H7 (cell line): ENCODE measurements at regions not wholly inside any gene's neighbourhood (a gene's known extent, or its start where the extent isn't known, plus 50 kb on each side); places are given as distances from the start of the nearest gene placed in this dataset.

Experiments used
- DNase-seq: peaks from one replicate; pipeline ENCODE4 v3.0.0; 2012
- H3K27me3 ChIP-seq: 2 replicates; pipeline ENCODE4 v1.6.0; 2011; ENCODE audit warnings: mild to moderate bottlenecking, low read length; ENCODE audit not compliant: control insufficient read depth, insufficient read depth
- H3K36me3 ChIP-seq: replicated peaks from 2 replicates; pipeline ENCODE4 v1.5.1; 2011; ENCODE audit warnings: low read length; ENCODE audit not compliant: control insufficient read depth, insufficient read depth
- H3K4me3 ChIP-seq: 2 replicates; pipeline ENCODE4 v1.5.1; 2011; ENCODE audit warnings: low read depth, mild to moderate bottlenecking, control low read depth, low read length, moderate library complexity; ENCODE audit not compliant: insufficient read depth

DNA sequence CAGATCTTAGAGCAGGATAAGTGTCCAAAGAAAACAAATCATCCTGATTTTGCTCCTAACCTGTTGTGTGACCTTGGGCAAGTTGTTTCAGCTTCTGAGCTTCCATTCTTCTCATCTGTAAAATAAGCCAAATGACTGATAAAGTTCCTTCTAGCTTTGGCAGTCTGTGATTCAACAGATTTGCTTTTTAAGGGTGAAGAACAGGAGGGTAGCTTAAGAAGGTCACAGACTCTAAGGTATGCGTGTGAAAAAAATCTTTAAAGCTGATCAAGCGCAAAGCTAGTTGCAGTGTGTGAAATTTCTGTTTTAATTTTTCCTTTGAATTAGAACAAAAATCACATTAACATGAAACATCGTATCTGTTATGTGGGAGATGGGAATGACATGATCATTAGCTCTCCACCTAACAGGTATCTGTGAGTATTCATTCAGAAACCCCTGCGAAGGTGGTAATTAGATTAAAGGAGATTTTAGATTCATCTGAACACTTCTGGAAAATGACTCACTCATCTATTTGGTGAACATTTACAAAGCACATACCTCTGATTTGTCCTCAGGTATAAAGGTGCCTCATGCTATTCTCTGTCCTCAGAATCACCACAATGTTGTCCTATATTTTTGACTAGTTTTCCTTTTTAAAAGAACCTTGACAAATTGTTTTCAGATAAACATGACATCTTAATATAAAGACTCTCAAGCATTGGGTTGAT is 131.9 kb upstream of the CPM start:
- no peak overlapping the region for H3K4me3 ChIP-seq
- no peaks in the 10 kb centered on the region for H3K27me3 ChIP-seq
- H3K36me3 ChIP-seq: no peaks in the 10 kb centered on the region
- no peak for DNase-seq

- no peak overlapping the region for H3K4me3 ChIP-seq
- no peaks in the 10 kb centered on the region for H3K36me3 ChIP-seq
- no peak for DNase-seq
- H3K27me3 ChIP-seq: no peaks in the 10 kb centered on the region
Measured at GRCh38 chr12:69065775-69066174, 132.8 kb upstream of the CPM start.

DNA sequence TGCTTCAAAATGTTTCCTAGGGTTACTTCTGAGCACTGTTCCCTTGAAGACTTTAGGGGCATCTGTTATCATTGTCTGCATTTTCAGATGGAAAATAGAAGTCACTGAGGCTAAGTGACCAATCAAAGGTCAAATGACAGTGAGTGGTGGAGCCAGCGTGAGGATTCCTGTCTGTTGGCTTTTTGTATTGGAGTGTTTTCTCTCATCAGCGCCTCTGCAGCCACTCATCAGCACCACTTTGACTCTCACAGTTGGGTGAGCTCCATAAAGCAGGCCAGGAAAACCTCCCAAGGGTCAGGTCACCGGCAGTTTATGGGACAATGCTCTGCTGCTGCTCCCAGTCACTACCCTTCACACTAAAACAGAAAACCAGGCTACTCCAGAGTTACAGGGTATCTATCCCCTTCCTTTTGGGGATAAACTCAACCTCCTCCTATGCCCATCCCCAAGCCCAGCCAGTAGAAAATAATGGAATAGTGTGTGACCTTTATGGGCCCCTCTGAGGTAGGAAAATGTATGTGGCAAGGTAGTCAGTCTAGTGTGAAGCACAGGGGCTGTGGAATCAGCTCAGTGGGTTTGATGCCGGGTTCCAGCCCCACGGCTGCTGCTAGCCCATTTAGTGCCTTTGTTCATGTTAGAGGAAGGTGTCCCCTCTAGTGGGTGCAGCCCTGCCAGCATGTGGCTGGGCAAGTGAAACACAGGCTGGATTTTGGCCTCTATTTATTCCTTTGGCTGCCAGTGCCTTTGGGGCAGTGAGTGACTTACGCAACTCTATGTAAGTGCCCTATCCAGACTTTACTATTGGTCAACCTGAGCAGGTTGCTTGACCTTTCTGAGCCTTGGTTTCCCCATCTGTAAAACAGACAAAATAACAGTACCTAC is 133.8 kb upstream of the CPM start:
- Histone ChIP-seq H3K27me3 (no peaks in the 10 kb centered on the region), H3K36me3 (no peaks in the 10 kb centered on the region), H3K4me3 (no peak overlapping the region)
- DNase-seq: no peak

GRCh38 chr12:69067713-69068112 is 134.7 kb upstream of the CPM start:
- Histone ChIP-seq H3K36me3 (no peaks in the 10 kb centered on the region), H3K27me3 (no peaks in the 10 kb centered on the region), H3K4me3 (no peak overlapping the region)
- DNase-seq: no peak

- Histone ChIP-seq H3K36me3 (no peaks in the 10 kb centered on the region), H3K27me3 (no peaks in the 10 kb centered on the region), H3K4me3 (no peak overlapping the region)
- DNase-seq: no peak
Measured at GRCh38 chr12:69068448-69068847, 135.5 kb upstream of the CPM start.

- Histone ChIP-seq H3K27me3 (no peaks in the 10 kb centered on the region), H3K36me3 (no peaks in the 10 kb centered on the region), H3K4me3 (no peak overlapping the region)
- DNase-seq: no peak
Measured at GRCh38 chr12:69069479-69069878, 136.5 kb upstream of the CPM start.

DNA sequence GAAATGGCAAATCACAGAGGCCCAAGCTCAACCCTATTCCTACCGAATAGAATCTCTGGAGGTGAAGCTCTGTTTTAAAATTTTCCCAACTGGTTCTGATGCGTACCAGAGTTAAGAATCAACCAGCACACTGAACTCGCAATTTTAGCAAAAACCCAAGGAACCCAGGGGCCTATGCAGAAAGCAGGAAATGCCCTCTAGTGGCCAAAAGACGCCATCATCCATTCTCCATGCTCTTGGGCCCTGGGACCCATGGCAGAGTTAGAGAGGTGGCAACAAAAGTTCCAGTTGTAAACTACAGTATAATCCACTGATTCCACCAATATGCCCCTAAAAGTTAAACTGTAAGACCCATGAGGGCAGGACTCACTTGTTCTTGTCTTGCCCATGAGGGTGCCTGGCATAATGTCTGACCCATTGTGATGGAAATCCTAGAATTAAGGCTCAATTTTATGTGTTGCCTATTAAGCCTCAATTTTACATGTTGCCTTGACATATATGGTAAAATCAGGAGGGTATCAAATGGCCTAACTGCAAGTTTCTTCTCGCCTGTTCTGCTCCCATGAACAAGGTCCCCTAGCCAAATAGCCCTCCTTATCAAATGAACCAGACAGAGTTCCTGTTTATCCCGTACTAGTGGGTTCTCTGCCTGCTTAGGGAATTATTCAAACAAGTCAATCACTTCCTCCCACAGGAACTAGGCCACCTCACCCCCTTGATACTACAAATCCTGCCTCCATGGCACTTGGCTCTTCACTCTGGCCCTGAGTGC is 137.5 kb upstream of the CPM start:
- DNase-seq: peak; percentile 51
- Histone ChIP-seq H3K4me3 (no peak overlapping the region), H3K27me3 (no peaks in the 10 kb centered on the region), H3K36me3 (no peaks in the 10 kb centered on the region)

- no peak for DNase-seq
- H3K4me3 ChIP-seq: no peak overlapping the region
Measured at GRCh38 chr12:69071091-69071370, 138.1 kb upstream of the CPM start.

DNA sequence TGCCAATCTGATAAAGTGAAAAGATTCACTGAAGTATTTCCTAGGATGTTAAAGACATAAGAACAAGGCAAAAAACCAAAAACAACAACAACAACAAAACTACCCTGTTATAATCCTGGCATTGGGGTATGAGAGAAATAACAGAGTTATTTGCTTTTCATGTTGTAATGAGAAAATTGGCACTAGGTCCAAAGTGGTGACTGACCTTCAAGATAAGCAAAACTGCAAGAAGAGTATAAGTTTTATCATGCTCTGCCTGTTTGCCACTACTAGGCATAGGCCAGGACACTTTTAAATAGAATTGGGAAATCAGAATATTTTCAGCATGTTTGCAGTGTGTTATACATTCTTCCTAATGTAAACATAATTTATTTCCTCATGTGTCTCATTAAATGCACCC is 140.1 kb upstream of the CPM start:
- no peaks in the 10 kb centered on the region for H3K36me3 ChIP-seq
- no peaks in the 10 kb centered on the region for H3K27me3 ChIP-seq
- no peak overlapping the region for H3K4me3 ChIP-seq
- DNase-seq: no peak

More at GRCh38 chr12:69071091-69071370, 138.1 kb upstream of the CPM start:
- Histone ChIP-seq H3K27me3 (no peaks in the 10 kb centered on the region), H3K36me3 (no peaks in the 10 kb centered on the region)

DNA sequence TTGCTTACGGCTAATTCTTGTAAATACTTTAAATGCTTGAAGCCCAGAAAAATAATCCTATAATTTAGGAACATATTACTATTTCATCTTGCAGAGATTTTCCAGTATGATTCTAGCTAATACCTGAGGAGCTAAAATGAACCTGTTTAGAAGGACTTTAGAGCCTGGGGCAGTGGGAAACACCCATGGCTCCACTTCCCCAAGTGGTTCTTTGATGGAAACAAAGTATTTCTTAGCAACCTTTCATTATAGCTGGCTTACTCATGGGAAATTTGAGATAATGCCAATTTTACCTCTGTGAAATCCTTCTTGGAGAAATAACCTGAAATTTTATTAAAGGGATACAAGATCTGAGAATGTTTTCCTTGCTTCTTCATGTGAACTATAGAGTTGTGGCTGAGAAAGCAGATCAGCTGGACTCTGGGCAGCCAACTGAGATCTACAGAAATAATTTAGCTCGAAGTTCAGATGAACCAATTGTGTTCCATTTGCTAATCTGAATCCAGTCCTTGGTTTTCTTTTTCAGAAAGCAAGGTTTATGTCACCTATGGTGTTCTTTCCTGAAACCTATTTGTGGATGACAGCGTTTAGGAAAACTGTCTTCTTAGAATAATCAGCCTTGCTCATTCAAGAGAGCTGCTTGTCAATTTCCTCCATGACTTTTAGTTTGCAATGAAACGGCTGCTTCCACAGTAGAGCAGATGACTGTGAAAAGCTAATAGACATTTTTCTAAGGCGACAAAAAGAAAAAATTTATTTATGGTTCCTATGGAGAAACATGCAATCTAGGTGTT is 141.8 kb upstream of the CPM start:
- no peak for DNase-seq
- H3K4me3 ChIP-seq: no peak overlapping the region
- H3K27me3 ChIP-seq: no peaks in the 10 kb centered on the region
- no peaks in the 10 kb centered on the region for H3K36me3 ChIP-seq

- DNase-seq: no peak
- Histone ChIP-seq H3K27me3 (no peaks in the 10 kb centered on the region), H3K36me3 (no peaks in the 10 kb centered on the region), H3K4me3 (no peak overlapping the region)
Measured at GRCh38 chr12:69083689-69084088, 150.7 kb upstream of the CPM start.

- no peak for DNase-seq
- H3K36me3 ChIP-seq: no peaks in the 10 kb centered on the region
- no peaks in the 10 kb centered on the region for H3K27me3 ChIP-seq
- no peak overlapping the region for H3K4me3 ChIP-seq
Measured at GRCh38 chr12:69084816-69085378, 151.9 kb upstream of the CPM start.

DNA sequence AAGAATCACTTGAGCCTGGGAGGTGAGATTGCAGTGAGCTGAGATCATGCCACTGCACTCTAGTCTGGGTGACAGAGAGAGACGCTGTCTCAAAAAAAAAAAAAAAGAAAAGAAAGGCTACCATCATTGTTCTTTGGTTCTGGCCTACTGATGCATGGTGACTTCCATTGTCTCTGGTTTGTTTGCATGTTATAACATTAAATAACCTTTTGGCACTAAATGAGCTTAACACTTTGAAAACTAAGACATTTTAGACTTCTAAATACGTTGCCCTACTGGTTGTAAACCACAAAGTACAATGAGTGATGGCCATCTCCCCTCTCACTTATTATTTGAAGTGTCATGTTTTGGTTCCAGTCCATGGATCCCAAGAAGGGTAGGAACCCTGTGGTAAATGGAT is 152.9 kb upstream of the CPM start:
- Histone ChIP-seq H3K4me3 (no peak overlapping the region), H3K36me3 (no peaks in the 10 kb centered on the region), H3K27me3 (no peaks in the 10 kb centered on the region)
- DNase-seq: no peak

- H3K27me3 ChIP-seq: no peaks in the 10 kb centered on the region
- no peak overlapping the region for H3K4me3 ChIP-seq
- no peak for DNase-seq
- H3K36me3 ChIP-seq: no peaks in the 10 kb centered on the region
Measured at GRCh38 chr12:69087986-69088385, 151.4 kb upstream of the CPSF6 start.
